K562 (cell line): ENCODE measurements at regions not wholly inside any gene's neighbourhood (a gene's known extent, or its start where the extent isn't known, plus 50 kb on each side); places are given as distances from the start of the nearest gene placed in this dataset.

Source experiments
- CEBPB ChIP-seq: fragments of 450-650 bp; IDR thresholded peaks from 2 replicates; pipeline ENCODE4 v1.6.1; 2016; ENCODE audit warnings: missing genetic modification characterization, missing compliant biosample characterization
- EGR1 ChIP-seq: fragments of 450-650 bp; conservative IDR thresholded peaks from 2 replicates; pipeline ENCODE4 v1.6.1; 2017; ENCODE audit warnings: mild to moderate bottlenecking
- ETV6 ChIP-seq, 3 experiments: fragments of 150-350 bp in 1 of 3; sonication (generic) in 1 of 3; formaldehyde crosslinking in 1 of 3; IDR thresholded peaks; 2 replicates each; pipeline versions ENCODE4 v1.6.1 to v1.8.0; 2014 to 2022; ENCODE audit warnings: borderline replicate concordance in 2 of 3, low read depth in 2 of 3, antibody characterized with exemption in 1 of 3, low read length in 1 of 3, mild to moderate bottlenecking in 1 of 3, missing genetic modification reagents in 1 of 3
- NBN ChIP-seq: fragments of 450-650 bp; IDR thresholded peaks from 2 replicates; pipeline ENCODE4 v1.6.1; 2016; ENCODE audit warnings: low read depth, mild to moderate bottlenecking
- NFATC3 ChIP-seq: fragments of 450-650 bp; IDR thresholded peaks from 2 replicates; pipeline ENCODE4 v1.6.1; 2017; ENCODE audit warnings: mild to moderate bottlenecking
- POLR2A ChIP-seq: fragments of 450-650 bp; conservative IDR thresholded peaks from 2 replicates; pipeline ENCODE4 v1.6.1; 2016
- RAD51 ChIP-seq: fragments of 450-650 bp; IDR thresholded peaks from 2 replicates; pipeline ENCODE4 v1.7.1; 2016; ENCODE audit warnings: low read depth, mild to moderate bottlenecking, borderline replicate concordance
- ZNF274 ChIP-seq: IDR thresholded peaks from 2 replicates; pipeline ENCODE4 v1.6.1; 2011; ENCODE audit warnings: low read depth, mild to moderate bottlenecking, low read length, moderate library complexity, borderline replicate concordance
- TF ChIP-seq, protein P1 (sequence below): fragments of 250-450 bp; sonication (Bioruptor Pico); IDR thresholded peaks from 2 replicates; pipeline ENCODE4 v1.5.0; 2020; ENCODE audit warnings: mild to moderate bottlenecking, borderline replicate concordance
- TF ChIP-seq, protein P2 (sequence below): sonication (generic); formaldehyde crosslinking; IDR thresholded peaks from 2 replicates; pipeline ENCODE4 v1.9.0; 2022; ENCODE audit warnings: mild to moderate bottlenecking, missing genetic modification reagents
- TF ChIP-seq, protein P3 (sequence below), 2 experiments: fragments of 450-650 bp; IDR thresholded peaks; 2 replicates each; pipeline ENCODE4 v1.6.1; 2016
- TF ChIP-seq, protein P4 (sequence below), 3 experiments: IDR thresholded peaks in 2 of 3; conservative IDR thresholded peaks in 1 of 3; 2 replicates each; pipeline ENCODE4 v1.5.1; 2011 to 2012; ENCODE audit warnings: low read length in 3 of 3, mild to moderate bottlenecking in 3 of 3, control low read depth in 2 of 3, improper control_type of control experiment in 1 of 3, inconsistent platforms in 1 of 3, low read depth in 1 of 3, mixed read lengths in 1 of 3, moderate library complexity in 1 of 3; ENCODE audit not compliant: insufficient read depth in 2 of 3

DNA sequence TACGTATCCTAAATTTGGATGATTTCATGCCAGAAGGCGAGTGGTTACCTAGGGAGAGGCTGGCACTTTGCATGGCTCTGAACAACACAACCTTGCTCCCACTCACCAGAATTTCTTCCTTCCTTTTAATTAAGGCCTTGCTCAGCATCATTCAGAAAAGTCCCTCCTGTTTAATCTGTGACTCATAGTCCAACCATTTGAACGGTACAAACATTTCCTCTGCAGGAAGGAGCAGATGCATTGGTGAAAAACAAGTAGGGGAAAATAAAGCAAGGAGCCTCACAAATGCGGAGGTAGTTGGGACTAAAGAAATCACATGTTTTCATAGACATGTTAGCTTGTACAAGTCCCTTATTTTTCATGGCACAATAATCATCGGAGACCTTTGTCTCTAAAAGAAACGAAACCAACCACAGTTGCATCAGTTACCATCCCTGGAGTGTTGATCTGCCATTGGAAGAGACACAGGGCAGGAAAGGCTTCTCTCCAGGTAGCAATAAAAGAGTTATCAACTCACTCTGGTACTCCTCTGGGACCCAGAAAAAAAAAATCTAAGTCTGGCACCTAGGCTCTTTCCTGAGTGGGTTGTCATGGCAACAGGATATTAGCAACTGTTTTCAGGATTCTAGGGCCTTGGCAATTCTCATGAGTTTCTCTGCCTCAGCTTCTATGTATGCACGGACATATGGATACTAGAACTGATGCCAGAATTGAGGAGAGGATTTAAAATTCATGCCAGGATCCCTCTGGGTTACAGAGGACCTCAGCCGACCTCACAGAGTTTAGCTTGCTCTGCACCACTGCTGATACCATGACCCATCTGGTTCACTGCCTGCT, 255.4 kb upstream of the ARPP21 start:
- TF ChIP-seq CEBPB (tag) (no peak), NBN (no peak), NFATC3 (no peak), ETV6 (IDR thresholded peaks at IDR 0.05; ENCODE audit: borderline replicate concordance in 1 of 2, low read depth in 2 of 2, low read length in 1 of 2) (no peak), ETV6 (CRISPR knock-in tag; IDR thresholded peaks at IDR 0.05; ENCODE audit: borderline replicate concordance) (no peak), ZNF274 (no peak), RAD51 (no peak), EGR1 (no peak), POLR2A (no peak)
- TF ChIP-seq, protein P1, sequence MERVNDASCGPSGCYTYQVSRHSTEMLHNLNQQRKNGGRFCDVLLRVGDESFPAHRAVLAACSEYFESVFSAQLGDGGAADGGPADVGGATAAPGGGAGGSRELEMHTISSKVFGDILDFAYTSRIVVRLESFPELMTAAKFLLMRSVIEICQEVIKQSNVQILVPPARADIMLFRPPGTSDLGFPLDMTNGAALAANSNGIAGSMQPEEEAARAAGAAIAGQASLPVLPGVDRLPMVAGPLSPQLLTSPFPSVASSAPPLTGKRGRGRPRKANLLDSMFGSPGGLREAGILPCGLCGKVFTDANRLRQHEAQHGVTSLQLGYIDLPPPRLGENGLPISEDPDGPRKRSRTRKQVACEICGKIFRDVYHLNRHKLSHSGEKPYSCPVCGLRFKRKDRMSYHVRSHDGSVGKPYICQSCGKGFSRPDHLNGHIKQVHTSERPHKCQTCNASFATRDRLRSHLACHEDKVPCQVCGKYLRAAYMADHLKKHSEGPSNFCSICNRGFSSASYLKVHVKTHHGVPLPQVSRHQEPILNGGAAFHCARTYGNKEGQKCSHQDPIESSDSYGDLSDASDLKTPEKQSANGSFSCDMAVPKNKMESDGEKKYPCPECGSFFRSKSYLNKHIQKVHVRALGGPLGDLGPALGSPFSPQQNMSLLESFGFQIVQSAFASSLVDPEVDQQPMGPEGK (CRISPR knock-in tag), result no peak
- TF ChIP-seq, protein P2, sequence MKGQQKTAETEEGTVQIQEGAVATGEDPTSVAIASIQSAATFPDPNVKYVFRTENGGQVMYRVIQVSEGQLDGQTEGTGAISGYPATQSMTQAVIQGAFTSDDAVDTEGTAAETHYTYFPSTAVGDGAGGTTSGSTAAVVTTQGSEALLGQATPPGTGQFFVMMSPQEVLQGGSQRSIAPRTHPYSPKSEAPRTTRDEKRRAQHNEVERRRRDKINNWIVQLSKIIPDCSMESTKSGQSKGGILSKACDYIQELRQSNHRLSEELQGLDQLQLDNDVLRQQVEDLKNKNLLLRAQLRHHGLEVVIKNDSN (CRISPR knock-in tag), result no peak
- TF ChIP-seq, protein P3, sequence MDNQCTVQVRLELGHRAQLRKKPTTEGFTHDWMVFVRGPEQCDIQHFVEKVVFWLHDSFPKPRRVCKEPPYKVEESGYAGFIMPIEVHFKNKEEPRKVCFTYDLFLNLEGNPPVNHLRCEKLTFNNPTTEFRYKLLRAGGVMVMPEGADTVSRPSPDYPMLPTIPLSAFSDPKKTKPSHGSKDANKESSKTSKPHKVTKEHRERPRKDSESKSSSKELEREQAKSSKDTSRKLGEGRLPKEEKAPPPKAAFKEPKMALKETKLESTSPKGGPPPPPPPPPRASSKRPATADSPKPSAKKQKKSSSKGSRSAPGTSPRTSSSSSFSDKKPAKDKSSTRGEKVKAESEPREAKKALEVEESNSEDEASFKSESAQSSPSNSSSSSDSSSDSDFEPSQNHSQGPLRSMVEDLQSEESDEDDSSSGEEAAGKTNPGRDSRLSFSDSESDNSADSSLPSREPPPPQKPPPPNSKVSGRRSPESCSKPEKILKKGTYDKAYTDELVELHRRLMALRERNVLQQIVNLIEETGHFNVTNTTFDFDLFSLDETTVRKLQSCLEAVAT (IDR thresholded peaks at IDR 0.05), result no peak
- TF ChIP-seq, protein P4, sequence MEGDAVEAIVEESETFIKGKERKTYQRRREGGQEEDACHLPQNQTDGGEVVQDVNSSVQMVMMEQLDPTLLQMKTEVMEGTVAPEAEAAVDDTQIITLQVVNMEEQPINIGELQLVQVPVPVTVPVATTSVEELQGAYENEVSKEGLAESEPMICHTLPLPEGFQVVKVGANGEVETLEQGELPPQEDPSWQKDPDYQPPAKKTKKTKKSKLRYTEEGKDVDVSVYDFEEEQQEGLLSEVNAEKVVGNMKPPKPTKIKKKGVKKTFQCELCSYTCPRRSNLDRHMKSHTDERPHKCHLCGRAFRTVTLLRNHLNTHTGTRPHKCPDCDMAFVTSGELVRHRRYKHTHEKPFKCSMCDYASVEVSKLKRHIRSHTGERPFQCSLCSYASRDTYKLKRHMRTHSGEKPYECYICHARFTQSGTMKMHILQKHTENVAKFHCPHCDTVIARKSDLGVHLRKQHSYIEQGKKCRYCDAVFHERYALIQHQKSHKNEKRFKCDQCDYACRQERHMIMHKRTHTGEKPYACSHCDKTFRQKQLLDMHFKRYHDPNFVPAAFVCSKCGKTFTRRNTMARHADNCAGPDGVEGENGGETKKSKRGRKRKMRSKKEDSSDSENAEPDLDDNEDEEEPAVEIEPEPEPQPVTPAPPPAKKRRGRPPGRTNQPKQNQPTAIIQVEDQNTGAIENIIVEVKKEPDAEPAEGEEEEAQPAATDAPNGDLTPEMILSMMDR (IDR thresholded peaks at IDR 0.05 in 2 of 3, conservative IDR thresholded peaks at IDR 0.05 in 1 of 3; ENCODE audit: insufficient read depth in 2 of 3, low read depth in 1 of 3, low read length in 3 of 3), result no peak
